ENCODE measurements at regions not wholly inside any gene's neighbourhood (a gene's known extent, or its start where the extent isn't known, plus 50 kb on each side); places are given as distances from the start of the nearest gene placed in this dataset.

DNA sequence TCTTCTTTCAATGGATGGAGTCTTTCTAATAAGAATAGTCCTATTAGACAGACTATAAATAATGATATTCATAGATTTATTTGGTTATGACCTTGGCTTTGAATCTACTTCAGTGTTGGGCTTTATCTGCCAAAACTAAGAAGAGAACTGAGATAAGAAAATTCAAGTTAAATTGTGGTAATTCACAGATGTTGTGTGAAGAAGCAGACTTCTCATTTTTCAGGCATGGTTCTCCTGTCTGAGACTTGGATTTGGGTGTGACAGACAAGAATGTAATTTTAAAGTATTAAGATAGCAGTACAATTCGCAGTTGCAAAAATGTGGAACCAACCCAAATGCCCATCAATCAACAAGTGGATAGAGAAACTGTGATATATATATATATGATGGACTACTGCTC is 124.7 kb downstream of the QPCT start:
- H3F3A ChIP-seq (ENCODE audit: insufficient read depth, low read depth) = peaks cover 12% of the 10 kb centered on the region; the same call in 1 of the 2 replicates
- no peaks in the 10 kb centered on the region for H3K27me3 ChIP-seq (ENCODE audit: insufficient read depth, low read depth)
- no peaks in the 10 kb centered on the region for H3K9me3 ChIP-seq (ENCODE audit: insufficient read depth, low read depth)
- no peaks in the 10 kb centered on the region for H3K9me2 ChIP-seq (ENCODE audit: insufficient read depth)
- no TSS peak for BruUV-seq (replicated peaks)
- ChIA-PET POLR2A (ENCODE audit: unreplicated experiment) (no interaction called here), CTCF (no interaction called here)
- intact Hi-C loops (cut with micrococcal nuclease; ENCODE audit: unreplicated experiment) = no loop called here
- peaks cover 30% of the 10 kb centered on the region for H3K4me1 ChIP-seq (replicated peaks; ENCODE audit: insufficient read depth)
- H3K36me3 ChIP-seq (ENCODE audit: low read depth) = no peaks in the 10 kb centered on the region
- no peak overlapping the region for H3K4me2 ChIP-seq
- no peak overlapping the region for H2AFZ ChIP-seq
- H3K79me2 ChIP-seq (ENCODE audit: low read depth) = no peaks in the 10 kb centered on the region
- no peak for DNase-seq
- H4K20me1 ChIP-seq (ENCODE audit: insufficient read depth) = no peaks in the 10 kb centered on the region
- H3K27ac ChIP-seq = no peak overlapping the region
- H3K4me3 ChIP-seq = no peak overlapping the region
- TF ChIP-seq, protein P1, sequence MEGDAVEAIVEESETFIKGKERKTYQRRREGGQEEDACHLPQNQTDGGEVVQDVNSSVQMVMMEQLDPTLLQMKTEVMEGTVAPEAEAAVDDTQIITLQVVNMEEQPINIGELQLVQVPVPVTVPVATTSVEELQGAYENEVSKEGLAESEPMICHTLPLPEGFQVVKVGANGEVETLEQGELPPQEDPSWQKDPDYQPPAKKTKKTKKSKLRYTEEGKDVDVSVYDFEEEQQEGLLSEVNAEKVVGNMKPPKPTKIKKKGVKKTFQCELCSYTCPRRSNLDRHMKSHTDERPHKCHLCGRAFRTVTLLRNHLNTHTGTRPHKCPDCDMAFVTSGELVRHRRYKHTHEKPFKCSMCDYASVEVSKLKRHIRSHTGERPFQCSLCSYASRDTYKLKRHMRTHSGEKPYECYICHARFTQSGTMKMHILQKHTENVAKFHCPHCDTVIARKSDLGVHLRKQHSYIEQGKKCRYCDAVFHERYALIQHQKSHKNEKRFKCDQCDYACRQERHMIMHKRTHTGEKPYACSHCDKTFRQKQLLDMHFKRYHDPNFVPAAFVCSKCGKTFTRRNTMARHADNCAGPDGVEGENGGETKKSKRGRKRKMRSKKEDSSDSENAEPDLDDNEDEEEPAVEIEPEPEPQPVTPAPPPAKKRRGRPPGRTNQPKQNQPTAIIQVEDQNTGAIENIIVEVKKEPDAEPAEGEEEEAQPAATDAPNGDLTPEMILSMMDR (conservative IDR thresholded peaks at IDR 0.05) = no peak
- no peak for TF ChIP-seq EZH2 (IDR thresholded peaks at IDR 0.05; ENCODE audit: low read depth)

DNA sequence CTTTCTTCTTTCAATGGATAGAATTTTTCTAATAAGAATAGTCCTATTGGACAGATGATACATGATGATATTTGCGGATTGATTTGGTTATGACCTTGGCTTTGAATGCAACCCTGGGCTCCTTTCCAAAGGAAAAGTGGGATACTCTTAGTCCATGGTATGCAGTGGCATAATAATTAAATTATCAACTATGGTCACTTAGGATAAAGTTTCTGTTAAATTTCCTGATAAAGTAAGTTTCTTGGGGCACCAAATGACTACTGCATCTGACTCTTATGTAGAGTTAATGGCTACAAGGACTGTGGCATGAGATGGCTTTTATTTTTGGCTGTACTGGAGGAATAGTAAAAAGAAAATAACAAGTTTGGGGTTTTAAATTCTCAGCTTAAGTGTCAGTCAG is 126.7 kb downstream of the QPCT start:
- Histone ChIP-seq H3K9me3 (ENCODE audit: insufficient read depth, low read depth) (no peaks in the 10 kb centered on the region), H3K4me2 (no peak overlapping the region), H3K79me2 (ENCODE audit: low read depth) (no peaks in the 10 kb centered on the region), H3K27me3 (ENCODE audit: insufficient read depth, low read depth) (no peaks in the 10 kb centered on the region), H3K9me2 (ENCODE audit: insufficient read depth) (no peaks in the 10 kb centered on the region), H2AFZ (no peak overlapping the region), H3K4me1 (replicated peaks; ENCODE audit: insufficient read depth) (peaks cover 25% of the 10 kb centered on the region), H3K36me3 (ENCODE audit: low read depth) (no peaks in the 10 kb centered on the region), H4K20me1 (ENCODE audit: insufficient read depth) (no peaks in the 10 kb centered on the region), H3K4me3 (no peak overlapping the region), H3F3A (ENCODE audit: insufficient read depth, low read depth) (peaks cover 12% of the 10 kb centered on the region; the same call in 1 of the 2 replicates), H3K27ac (peak overlapping the region; percentile 65; the same call in 1 of the 2 replicates)
- no peak for DNase-seq
- ChIA-PET CTCF (no interaction called here), POLR2A (ENCODE audit: unreplicated experiment) (no interaction called here)
- BruUV-seq (replicated peaks) = no TSS peak
- intact Hi-C loops (cut with micrococcal nuclease; ENCODE audit: unreplicated experiment) = no loop called here
- TF ChIP-seq EZH2 (IDR thresholded peaks at IDR 0.05; ENCODE audit: low read depth) = no peak
- TF ChIP-seq, protein P1 (conservative IDR thresholded peaks at IDR 0.05) = no peak

DNA sequence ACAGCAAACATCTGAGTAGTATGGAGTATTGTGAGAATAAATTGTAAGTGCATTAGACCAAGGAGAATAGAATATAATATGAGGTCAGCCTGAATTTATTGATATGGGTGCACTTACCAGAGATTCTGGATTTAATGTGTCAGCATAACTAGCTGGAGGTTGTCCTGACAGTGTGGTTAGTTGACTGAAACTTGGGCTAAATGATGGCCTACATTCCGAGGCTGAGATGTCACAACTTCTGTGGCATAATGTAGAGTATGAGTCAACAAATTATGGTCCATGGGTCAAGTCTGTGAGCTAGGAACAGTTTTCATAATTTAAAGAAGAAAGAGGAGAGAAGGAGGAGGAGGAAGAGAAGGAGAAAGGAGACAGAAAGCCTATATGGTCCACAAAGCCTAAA is 127.6 kb downstream of the QPCT start:
- intact Hi-C loops (cut with micrococcal nuclease; ENCODE audit: unreplicated experiment) = no loop called here
- Histone ChIP-seq H3K4me3 (no peak overlapping the region), H3K4me2 (peak overlapping the region; percentile 58), H3K36me3 (ENCODE audit: low read depth) (no peaks in the 10 kb centered on the region), H3K9me2 (ENCODE audit: insufficient read depth) (no peaks in the 10 kb centered on the region), H4K20me1 (ENCODE audit: insufficient read depth) (no peaks in the 10 kb centered on the region), H3K27me3 (ENCODE audit: insufficient read depth, low read depth) (no peaks in the 10 kb centered on the region), H3F3A (ENCODE audit: insufficient read depth, low read depth) (peaks cover 12% of the 10 kb centered on the region; the same call in 1 of the 2 replicates), H3K27ac (peak overlapping the region; percentile 65), H2AFZ (no peak overlapping the region), H3K79me2 (ENCODE audit: low read depth) (no peaks in the 10 kb centered on the region), H3K9me3 (ENCODE audit: insufficient read depth, low read depth) (no peaks in the 10 kb centered on the region), H3K4me1 (replicated peaks; ENCODE audit: insufficient read depth) (peaks cover 25% of the 10 kb centered on the region)
- ChIA-PET CTCF (interaction anchor here (0.5 kb wide), 1 partner anchor 357 kb away, joined by 8 read pairs; no protein-coding TSS in a partner anchor), POLR2A (ENCODE audit: unreplicated experiment) (interaction anchor here (0.6 kb wide), 1 partner anchor 674 kb away, joined by 3 read pairs; no protein-coding TSS in a partner anchor)
- no TSS peak for BruUV-seq (replicated peaks)
- DNase-seq = peak in 1 of 2 experiments; percentile 85
- no peak for TF ChIP-seq EZH2 (IDR thresholded peaks at IDR 0.05; ENCODE audit: low read depth)

DNA sequence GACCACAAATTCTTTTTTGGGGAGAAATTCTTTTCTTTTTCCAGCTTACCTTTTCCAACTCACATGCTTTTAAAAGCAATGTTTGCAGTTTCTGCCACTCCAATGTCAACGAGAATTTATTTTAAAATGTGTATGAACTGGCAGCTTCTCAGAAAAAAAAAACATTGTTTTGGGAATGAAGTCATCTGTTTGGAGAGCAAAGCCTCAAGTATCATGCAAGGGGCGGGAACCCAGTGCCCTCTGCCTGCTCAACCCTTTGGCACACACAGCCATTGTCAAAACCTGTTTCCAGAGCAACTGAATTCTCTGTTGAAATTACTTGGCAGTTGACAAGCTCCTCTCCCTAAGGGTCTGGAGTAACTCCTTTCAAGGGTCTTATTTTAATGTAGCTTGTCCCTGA is 128.5 kb downstream of the QPCT start:
- Histone ChIP-seq H3K9me2 (ENCODE audit: insufficient read depth) (no peaks in the 10 kb centered on the region), H3K4me2 (peak overlapping the region; percentile 58), H3K4me1 (replicated peaks; ENCODE audit: insufficient read depth) (peaks cover 25% of the 10 kb centered on the region), H3K27me3 (ENCODE audit: insufficient read depth, low read depth) (no peaks in the 10 kb centered on the region), H3K4me3 (no peak overlapping the region), H3K9me3 (ENCODE audit: insufficient read depth, low read depth) (no peaks in the 10 kb centered on the region), H4K20me1 (ENCODE audit: insufficient read depth) (no peaks in the 10 kb centered on the region), H2AFZ (no peak overlapping the region), H3K27ac (peak overlapping the region; percentile 65), H3F3A (ENCODE audit: insufficient read depth, low read depth) (peaks cover 12% of the 10 kb centered on the region; the same call in 1 of the 2 replicates), H3K36me3 (ENCODE audit: low read depth) (no peaks in the 10 kb centered on the region), H3K79me2 (ENCODE audit: low read depth) (no peaks in the 10 kb centered on the region)
- ChIA-PET POLR2A (ENCODE audit: unreplicated experiment) (interaction anchor here (0.6 to 0.7 kb wide), 2 partner anchors 40 to 1720 kb away, joined by 3 to 5 read pairs; no protein-coding TSS in a partner anchor), CTCF (interaction anchor here (0.6 kb wide), 1 partner anchor 93 kb away, joined by 3 read pairs; no protein-coding TSS in a partner anchor)
- TF ChIP-seq, protein P1 (conservative IDR thresholded peaks at IDR 0.05) = no peak
- TF ChIP-seq EZH2 (IDR thresholded peaks at IDR 0.05; ENCODE audit: low read depth) = no peak
- peak; percentile 52 to 83 for DNase-seq
- BruUV-seq (replicated peaks) = no TSS peak
- intact Hi-C loops (cut with micrococcal nuclease; ENCODE audit: unreplicated experiment) = no loop called here
